A673 (cell line): ENCODE measurements at regions not wholly inside any gene's neighbourhood (a gene's known extent, or its start where the extent isn't known, plus 50 kb on each side); places are given as distances from the start of the nearest gene placed in this dataset.

ENCODE experiments used
- CTCF ChIP-seq: fragments of 300-800, 200-600 bp; sonication (generic); conservative IDR thresholded peaks from 2 replicates; pipeline ENCODE4 v1.5.1; 2017; ENCODE audit warnings: low read depth, mild to moderate bottlenecking, antibody characterized with exemption, low read length, moderate library complexity, mixed read lengths
- EZH2 ChIP-seq: fragments of 200-600 bp; sonication (generic); IDR thresholded peaks from 2 replicates; pipeline ENCODE4 v1.6.1; 2017; ENCODE audit warnings: borderline replicate concordance, low read depth, mild to moderate bottlenecking, mixed read lengths, antibody characterized with exemption, low read length; ENCODE audit not compliant: poor library complexity, severe bottlenecking

GRCh38 chr16:86191663-86192062, 292.7 kb downstream of the IRF8 start:
- TF ChIP-seq CTCF (no peak), EZH2 (no peak)
